ENCODE measurements at regions not wholly inside any gene's neighbourhood (a gene's known extent, or its start where the extent isn't known, plus 50 kb on each side); places are given as distances from the start of the nearest gene placed in this dataset.
A peak's percentile ranks its signal among the peaks of the same experiment; 100 is the strongest.

DNA sequence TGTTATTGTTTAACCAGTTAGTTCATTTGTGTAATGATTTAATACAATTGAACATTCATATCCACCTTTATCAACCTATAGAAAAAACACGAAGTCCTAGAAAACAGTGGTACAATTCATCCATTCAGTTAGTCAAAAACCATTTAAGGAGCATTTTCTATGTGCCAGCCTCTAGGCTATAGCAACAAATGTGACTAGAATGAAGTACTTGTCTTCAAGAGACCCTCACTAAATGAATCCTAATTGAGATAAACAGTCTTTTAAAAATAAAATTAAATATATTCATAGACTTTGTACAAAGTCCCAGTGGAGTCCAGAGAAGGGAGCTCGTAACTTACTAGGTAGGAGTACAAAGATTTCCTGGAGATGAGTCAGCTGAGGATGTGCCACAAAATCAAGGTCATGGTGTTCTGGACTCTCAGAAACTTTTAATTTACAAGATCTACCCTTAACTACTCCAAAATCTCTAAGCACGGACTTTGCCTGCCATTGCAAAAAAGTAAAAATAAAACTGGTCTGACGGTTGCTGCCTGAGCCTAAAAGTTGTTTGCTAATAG is 430.7 kb upstream of the DCN start:
- H3K4me1 ChIP-seq (ENCODE audit: insufficient read depth, low read length) = no peaks in the 10 kb centered on the region
- Mint-ChIP-seq H3K27ac (no peak overlapping the region), H3K27me3 (no peaks in the 10 kb centered on the region), H3K4me1 (peaks cover 0 to 4% (median 0%) of the 10 kb centered on the region in 4 donors), H3K9me3 (peaks cover 0 to 1% (median 0%) of the 10 kb centered on the region in 8 donors), H3K36me3 (no peaks in the 10 kb centered on the region), H3K4me3 (no peak overlapping the region)
- no peak for DNase-seq
- intact Hi-C loops (cut with micrococcal nuclease) = no loop called here
- ChIA-PET CTCF (ENCODE audit: partially characterized antibody) (no interaction called here), POLR2A (ENCODE audit: partially characterized antibody) (no interaction called here)
- H3K27ac ChIP-seq (ENCODE audit: low read depth, low read length) = no peak overlapping the region
- H3K9me3 ChIP-seq (ENCODE audit: control insufficient read depth in 1 of 2, low read length in 2 of 2) = no peaks in the 10 kb centered on the region
- H3K27me3 ChIP-seq (ENCODE audit: insufficient read depth, low read length) = no peaks in the 10 kb centered on the region
- H3K36me3 ChIP-seq (ENCODE audit: insufficient read depth, low read length) = no peaks in the 10 kb centered on the region
- H3K4me3 ChIP-seq (ENCODE audit: low read length in 2 of 2) = no peak overlapping the region

DNA sequence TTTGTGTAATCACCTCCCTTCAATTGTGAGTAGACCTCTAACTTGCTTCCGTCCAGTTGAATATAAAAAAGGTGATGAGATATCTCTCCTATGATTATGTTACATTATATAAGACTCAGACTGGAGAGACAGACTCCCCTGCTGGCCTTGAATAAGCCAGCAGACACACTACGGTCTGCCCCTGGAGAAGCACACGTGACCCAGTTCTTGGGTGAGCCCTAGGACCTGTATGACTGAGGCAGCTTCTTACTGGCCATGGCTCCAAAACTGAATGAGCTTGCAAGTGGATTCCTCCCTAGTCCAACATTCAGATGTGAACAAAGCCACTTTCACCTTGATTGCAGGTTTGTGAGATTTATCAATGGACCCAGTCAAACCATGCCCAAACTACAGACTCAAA is 427.9 kb upstream of the DCN start:
- Histone ChIP-seq H3K27ac (ENCODE audit: low read depth, low read length) (no peak overlapping the region), H3K27me3 (ENCODE audit: insufficient read depth, low read length) (no peaks in the 10 kb centered on the region), H3K9me3 (ENCODE audit: control insufficient read depth in 1 of 2, low read length in 2 of 2) (no peaks in the 10 kb centered on the region), H3K4me1 (ENCODE audit: insufficient read depth, low read length) (no peaks in the 10 kb centered on the region), H3K4me3 (ENCODE audit: low read length in 2 of 2) (no peak overlapping the region), H3K36me3 (ENCODE audit: insufficient read depth, low read length) (no peaks in the 10 kb centered on the region)
- H3K36me3 Mint-ChIP-seq = no peaks in the 10 kb centered on the region
- peaks cover 0 to 4% (median under 1%) of the 10 kb centered on the region in 4 donors for H3K4me1 Mint-ChIP-seq
- peaks cover 0 to 1% (median 0%) of the 10 kb centered on the region in 8 donors for H3K9me3 Mint-ChIP-seq
- H3K27me3 Mint-ChIP-seq = no peaks in the 10 kb centered on the region
- intact Hi-C loops (cut with micrococcal nuclease) = no loop called here
- no peak for DNase-seq
- no peak overlapping the region for H3K27ac Mint-ChIP-seq
- H3K4me3 Mint-ChIP-seq = no peak overlapping the region
- CTCF ChIA-PET (ENCODE audit: partially characterized antibody) = no interaction called here
- POLR2A ChIA-PET (ENCODE audit: partially characterized antibody) = no interaction called here

DNA sequence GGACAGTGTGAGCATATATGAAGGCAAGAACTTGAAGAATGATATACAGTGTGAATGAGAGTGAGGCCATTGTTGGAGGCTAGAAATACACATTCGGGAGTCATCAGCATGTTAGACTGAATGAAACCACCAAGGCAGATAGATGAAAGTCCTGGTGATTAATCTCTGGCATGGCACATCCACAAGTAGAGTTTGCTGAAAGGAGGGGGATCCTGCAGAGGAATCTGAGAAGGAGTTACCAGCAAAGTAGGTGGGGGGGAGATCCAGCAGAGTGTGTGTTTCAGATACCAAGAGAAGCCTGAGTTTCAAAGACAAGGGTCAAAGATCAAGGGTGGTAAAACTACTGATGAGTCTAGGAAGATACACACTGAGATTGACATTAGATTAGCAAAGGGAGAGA is 426.7 kb upstream of the DCN start:
- peaks cover 0 to 3% of the 10 kb centered on the region in 2 donors for H3K27me3 Mint-ChIP-seq
- intact Hi-C loops (cut with micrococcal nuclease) = no loop called here
- no peaks in the 10 kb centered on the region for H3K9me3 ChIP-seq (ENCODE audit: control insufficient read depth in 1 of 2, low read length in 2 of 2)
- H3K27me3 ChIP-seq (ENCODE audit: insufficient read depth, low read length) = no peaks in the 10 kb centered on the region
- H3K36me3 Mint-ChIP-seq = no peaks in the 10 kb centered on the region
- no peak for DNase-seq
- no peak overlapping the region for H3K27ac ChIP-seq (ENCODE audit: low read depth, low read length)
- H3K4me3 Mint-ChIP-seq = no peak overlapping the region
- CTCF ChIA-PET (ENCODE audit: partially characterized antibody) = interaction anchor here (1.0 kb wide), 1 partner anchor 9 kb away, joined by 3 read pairs; no protein-coding TSS in a partner anchor
- POLR2A ChIA-PET (ENCODE audit: partially characterized antibody) = no interaction called here
- no peaks in the 10 kb centered on the region for H3K36me3 ChIP-seq (ENCODE audit: insufficient read depth, low read length)
- H3K4me1 ChIP-seq (ENCODE audit: insufficient read depth, low read length) = no peaks in the 10 kb centered on the region
- H3K9me3 Mint-ChIP-seq = peaks cover 0 to 1% (median 0%) of the 10 kb centered on the region in 8 donors
- no peak overlapping the region for H3K4me3 ChIP-seq (ENCODE audit: low read length in 2 of 2)
- H3K27ac Mint-ChIP-seq = peak overlapping the region in 2 of 7 donors; percentile 5 to 19
- H3K4me1 Mint-ChIP-seq = peaks cover 0 to 4% (median under 1%) of the 10 kb centered on the region in 4 donors

DNA sequence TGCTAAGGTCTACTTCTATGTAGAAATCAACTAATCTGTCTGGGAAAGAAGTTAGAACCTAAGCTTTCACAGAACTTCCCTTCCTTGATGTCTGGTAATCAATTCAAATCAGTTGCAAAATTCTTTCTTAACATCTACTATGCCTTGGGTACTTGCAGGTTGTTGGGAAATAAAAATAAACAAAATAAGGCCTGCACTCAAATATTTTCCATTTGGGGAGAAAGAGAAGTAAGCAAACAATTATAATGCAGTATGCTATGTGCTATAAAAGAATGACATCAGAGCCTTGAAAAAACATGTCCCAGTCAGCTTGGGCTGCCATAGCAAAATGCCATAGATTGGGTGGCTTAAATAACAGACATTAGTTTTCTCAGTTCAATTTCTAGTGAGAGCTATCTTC is 425.9 kb upstream of the DCN start:
- H3K4me1 Mint-ChIP-seq = peaks cover 0 to 4% (median under 1%) of the 10 kb centered on the region in 4 donors
- POLR2A ChIA-PET (ENCODE audit: partially characterized antibody) = no interaction called here
- no peaks in the 10 kb centered on the region for H3K27me3 ChIP-seq (ENCODE audit: insufficient read depth, low read length)
- H3K9me3 ChIP-seq (ENCODE audit: control insufficient read depth in 1 of 2, low read length in 2 of 2) = no peaks in the 10 kb centered on the region
- H3K36me3 ChIP-seq (ENCODE audit: insufficient read depth, low read length) = no peaks in the 10 kb centered on the region
- no peaks in the 10 kb centered on the region for H3K4me1 ChIP-seq (ENCODE audit: insufficient read depth, low read length)
- peaks cover 0 to 1% (median 0%) of the 10 kb centered on the region in 8 donors for H3K9me3 Mint-ChIP-seq
- peaks cover 0 to 3% of the 10 kb centered on the region in 2 donors for H3K27me3 Mint-ChIP-seq
- no peak overlapping the region for H3K27ac ChIP-seq (ENCODE audit: low read depth, low read length)
- intact Hi-C loops (cut with micrococcal nuclease) = no loop called here
- CTCF ChIA-PET (ENCODE audit: partially characterized antibody) = no interaction called here
- H3K4me3 ChIP-seq (ENCODE audit: low read length in 2 of 2) = no peak overlapping the region
- no peaks in the 10 kb centered on the region for H3K36me3 Mint-ChIP-seq
- H3K27ac Mint-ChIP-seq = no peak overlapping the region
- no peak for DNase-seq
- H3K4me3 Mint-ChIP-seq = no peak overlapping the region

DNA sequence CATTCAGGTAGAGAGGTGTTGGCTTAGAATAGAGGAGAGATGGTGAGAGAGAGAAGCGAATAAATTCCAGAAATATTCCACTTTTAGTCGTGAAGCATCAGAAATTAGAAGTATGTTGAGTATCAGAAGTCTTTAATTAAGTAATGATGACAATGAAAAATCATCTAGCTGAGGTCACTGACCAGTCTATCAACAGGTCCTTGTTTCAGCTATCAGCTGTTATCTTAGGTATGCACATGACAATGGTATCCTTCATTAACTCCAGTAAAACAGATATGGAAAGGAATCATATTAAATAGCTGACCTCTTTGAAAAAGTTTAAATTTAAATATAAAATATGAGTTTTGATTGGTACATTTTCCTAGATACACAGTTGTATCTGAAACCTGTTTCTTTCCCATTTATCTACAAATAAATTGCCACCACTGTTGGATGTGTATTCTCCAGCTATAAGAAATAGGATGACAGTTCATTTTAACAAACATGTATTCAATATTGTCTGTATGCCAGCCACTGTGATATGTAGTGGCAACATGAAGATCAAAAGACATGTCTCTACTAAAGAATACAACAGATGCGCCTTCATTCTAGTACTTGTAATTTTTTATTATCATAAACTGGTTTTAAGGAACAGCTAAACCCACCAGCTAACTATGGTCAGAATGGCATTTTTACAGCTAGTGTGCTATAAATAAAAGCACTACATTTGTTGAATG is 424.2 kb upstream of the DCN start:
- Mint-ChIP-seq H3K27ac (no peak overlapping the region), H3K4me3 (no peak overlapping the region), H3K9me3 (peaks cover 0 to under 1% (median 0%) of the 10 kb centered on the region in 8 donors), H3K4me1 (peaks cover 0 to 4% (median under 1%) of the 10 kb centered on the region in 4 donors), H3K36me3 (no peaks in the 10 kb centered on the region), H3K27me3 (peaks cover 0 to 3% of the 10 kb centered on the region in 2 donors)
- Histone ChIP-seq H3K27ac (ENCODE audit: low read depth, low read length) (no peak overlapping the region), H3K36me3 (ENCODE audit: insufficient read depth, low read length) (no peaks in the 10 kb centered on the region), H3K4me3 (ENCODE audit: low read length in 2 of 2) (no peak overlapping the region), H3K9me3 (ENCODE audit: control insufficient read depth in 1 of 2, low read length in 2 of 2) (no peaks in the 10 kb centered on the region), H3K4me1 (ENCODE audit: insufficient read depth, low read length) (no peaks in the 10 kb centered on the region), H3K27me3 (ENCODE audit: insufficient read depth, low read length) (no peaks in the 10 kb centered on the region)
- intact Hi-C loops (cut with micrococcal nuclease) = no loop called here
- POLR2A ChIA-PET (ENCODE audit: partially characterized antibody) = no interaction called here
- no peak for DNase-seq
- CTCF ChIA-PET (ENCODE audit: partially characterized antibody) = no interaction called here

DNA sequence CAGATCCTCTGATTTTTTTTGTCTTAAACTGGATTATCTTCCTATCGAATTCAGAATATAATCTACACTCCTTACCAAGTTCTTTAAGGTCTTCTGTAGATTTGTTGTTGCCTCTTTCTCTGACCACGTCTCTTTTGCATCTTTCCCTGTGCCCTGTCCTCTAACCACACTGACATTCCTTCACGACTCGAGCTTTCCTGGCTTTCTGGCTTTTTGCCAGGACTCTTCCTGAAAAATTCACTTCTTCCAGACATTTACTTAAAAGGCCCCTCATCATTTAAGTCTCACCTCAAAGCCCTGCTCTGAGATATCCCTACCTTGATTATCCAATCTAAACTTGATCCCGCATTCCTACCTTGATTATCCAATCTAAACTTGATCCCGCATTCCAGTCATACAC is 422.3 kb upstream of the DCN start:
- no peaks in the 10 kb centered on the region for H3K36me3 ChIP-seq (ENCODE audit: insufficient read depth, low read length)
- DNase-seq = no peak
- no peaks in the 10 kb centered on the region for H3K9me3 ChIP-seq (ENCODE audit: control insufficient read depth in 1 of 2, low read length in 2 of 2)
- H3K27ac ChIP-seq (ENCODE audit: low read depth, low read length) = no peak overlapping the region
- Mint-ChIP-seq H3K27ac (no peak overlapping the region), H3K4me1 (peaks cover 0 to 2% (median 0%) of the 10 kb centered on the region in 4 donors), H3K27me3 (peaks cover 0 to 3% of the 10 kb centered on the region in 2 donors), H3K4me3 (no peak overlapping the region), H3K9me3 (peaks cover 0 to 6% (median 0%) of the 10 kb centered on the region in 8 donors), H3K36me3 (no peaks in the 10 kb centered on the region)
- H3K4me1 ChIP-seq (ENCODE audit: insufficient read depth, low read length) = no peaks in the 10 kb centered on the region
- H3K4me3 ChIP-seq (ENCODE audit: low read length in 2 of 2) = no peak overlapping the region
- CTCF ChIA-PET (ENCODE audit: partially characterized antibody) = no interaction called here
- POLR2A ChIA-PET (ENCODE audit: partially characterized antibody) = no interaction called here
- intact Hi-C loops (cut with micrococcal nuclease) = no loop called here
- H3K27me3 ChIP-seq (ENCODE audit: insufficient read depth, low read length) = no peaks in the 10 kb centered on the region

DNA sequence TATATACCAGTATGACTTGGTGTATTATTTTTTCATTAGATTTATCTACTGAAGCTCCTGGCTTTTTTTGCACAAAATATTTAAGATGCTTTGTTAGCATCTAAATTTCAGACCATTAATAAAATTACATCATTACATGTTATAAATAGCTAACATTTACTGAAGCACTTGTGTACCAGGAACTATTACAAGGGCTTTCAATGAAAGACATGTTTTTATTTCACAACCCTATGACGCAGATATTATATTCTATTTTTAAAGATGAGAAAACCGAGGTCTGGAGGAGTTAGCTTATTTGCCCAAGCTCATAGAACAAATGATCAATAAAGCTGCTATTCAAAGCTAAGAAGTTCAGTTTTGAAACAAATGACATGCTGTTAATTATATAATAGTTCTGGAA is 420.4 kb upstream of the DCN start:
- Histone ChIP-seq H3K27ac (ENCODE audit: low read depth, low read length) (no peak overlapping the region), H3K4me1 (ENCODE audit: insufficient read depth, low read length) (no peaks in the 10 kb centered on the region), H3K4me3 (ENCODE audit: low read length in 2 of 2) (no peak overlapping the region), H3K36me3 (ENCODE audit: insufficient read depth, low read length) (no peaks in the 10 kb centered on the region), H3K27me3 (ENCODE audit: insufficient read depth, low read length) (no peaks in the 10 kb centered on the region), H3K9me3 (ENCODE audit: control insufficient read depth in 1 of 2, low read length in 2 of 2) (no peaks in the 10 kb centered on the region)
- Mint-ChIP-seq H3K4me3 (no peak overlapping the region), H3K27me3 (peaks cover 0 to 3% of the 10 kb centered on the region in 2 donors), H3K27ac (no peak overlapping the region), H3K36me3 (no peaks in the 10 kb centered on the region), H3K4me1 (peaks cover 0 to 2% (median 0%) of the 10 kb centered on the region in 4 donors), H3K9me3 (peaks cover 0 to 12% (median 5%) of the 10 kb centered on the region in 8 donors)
- CTCF ChIA-PET (ENCODE audit: partially characterized antibody) = no interaction called here
- intact Hi-C loops (cut with micrococcal nuclease) = no loop called here
- POLR2A ChIA-PET (ENCODE audit: partially characterized antibody) = interaction anchor here (0.6 kb wide), 2 partner anchors 20 to 174 kb away, joined by 3 to 4 read pairs; no protein-coding TSS in a partner anchor
- no peak for DNase-seq

Data from CD4-positive, alpha-beta memory T cell (primary cell).